ENCODE measurements at regions not wholly inside any gene's neighbourhood (a gene's known extent, or its start where the extent isn't known, plus 50 kb on each side); places are given as distances from the start of the nearest gene placed in this dataset.

GRCh38 chr2:207236156-207236935 is 70.6 kb upstream of the KLF7 start:
- no peak for DNase-seq

- DNase-seq = no peak
These were observed 73.3 kb upstream of the KLF7 start for GRCh38 chr2:207238831-207239701.

- no peak for DNase-seq
These were observed 74.2 kb upstream of the KLF7 start for GRCh38 chr2:207239754-207240494.

- no peak for DNase-seq
These were observed 74.9 kb upstream of the KLF7 start for GRCh38 chr2:207240649-207241048.

GRCh38 chr2:207241198-207241597 is 75.5 kb upstream of the KLF7 start:
- DNase-seq = no peak

- DNase-seq = no peak
These were observed 77.9 kb upstream of the KLF7 start for GRCh38 chr2:207243601-207244000.

GRCh38 chr2:207244971-207245925 is 79.5 kb upstream of the KLF7 start:
- DNase-seq = no peak

- no peak for DNase-seq
These were observed 83.1 kb upstream of the KLF7 start for GRCh38 chr2:207248702-207249377.

GRCh38 chr2:207251022-207251421 is 85.3 kb upstream of the KLF7 start:
- no peak for DNase-seq

GRCh38 chr2:207251573-207252192 is 85.9 kb upstream of the KLF7 start:
- no peak for DNase-seq

GRCh38 chr2:207252416-207252815 is 86.7 kb upstream of the KLF7 start:
- DNase-seq = no peak

GRCh38 chr2:207252979-207253645 is 87.4 kb upstream of the KLF7 start:
- peak; percentile 49 to 61 for DNase-seq

GRCh38 chr2:207253666-207254345 is 88.1 kb upstream of the KLF7 start:
- DNase-seq = no peak

GRCh38 chr2:207254591-207255464 is 89.1 kb upstream of the KLF7 start:
- DNase-seq = no peak

GRCh38 chr2:207255565-207256470 is 90.1 kb upstream of the KLF7 start:
- no peak for DNase-seq

GRCh38 chr2:207256476-207257207 is 90.9 kb upstream of the KLF7 start:
- DNase-seq = no peak
